ENCODE measurements at regions not wholly inside any gene's neighbourhood (a gene's known extent, or its start where the extent isn't known, plus 50 kb on each side); places are given as distances from the start of the nearest gene placed in this dataset.

DNA sequence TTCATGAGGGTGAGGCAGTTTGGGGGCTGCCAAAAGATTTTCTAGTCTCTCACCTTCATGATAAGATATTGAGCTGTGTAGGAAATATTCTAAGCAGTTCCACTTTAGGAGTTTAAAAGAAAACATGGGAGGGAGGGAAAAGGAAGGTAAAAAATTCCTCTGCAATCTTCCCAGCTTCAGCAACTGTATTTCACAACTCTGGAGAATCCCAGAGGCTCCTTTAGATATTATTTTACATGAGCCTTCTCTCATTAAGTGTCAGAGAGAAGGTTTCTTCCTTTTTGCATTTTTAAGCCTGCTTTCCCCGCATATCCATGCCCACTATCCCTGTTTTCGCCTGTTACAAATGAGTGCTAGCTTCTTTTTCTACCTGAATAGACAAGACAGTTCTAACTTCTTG lies 289.4 kb downstream of the CHRM3 start:
- no peak for FAIRE-seq

DNA sequence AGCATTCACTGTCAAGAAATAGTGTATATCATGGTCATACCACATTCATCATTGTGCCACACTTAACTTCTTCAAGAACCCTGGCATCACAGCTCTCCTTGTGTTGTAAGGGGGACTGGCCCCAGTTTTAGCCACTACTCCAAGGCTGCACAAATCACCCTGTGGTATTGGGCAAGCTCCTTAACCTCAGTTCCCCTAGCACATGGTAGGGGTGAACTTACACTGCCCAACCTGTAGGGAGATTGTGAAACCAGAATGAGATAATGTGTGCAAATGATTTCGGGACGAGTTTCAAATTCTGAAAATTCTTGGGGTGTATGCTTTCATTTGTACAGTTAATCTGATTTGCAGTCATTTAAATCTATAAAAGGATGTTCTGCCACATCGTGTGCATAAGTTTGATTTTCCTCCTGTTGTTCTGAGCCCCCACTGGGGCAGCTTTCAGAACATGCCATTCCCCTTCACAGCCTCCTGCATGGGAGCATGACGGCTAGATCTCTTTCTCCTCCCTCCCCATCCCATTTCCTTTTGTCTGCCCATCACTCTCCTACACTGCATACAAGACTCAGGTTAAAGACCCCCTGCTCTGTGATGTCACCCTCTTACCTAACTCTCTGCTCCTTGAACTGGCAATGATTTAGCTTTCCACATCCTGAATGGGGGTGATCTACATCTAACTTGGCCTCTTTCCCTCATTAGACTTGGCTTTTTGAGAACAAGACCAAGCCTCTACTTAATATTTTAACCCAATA lies 290.3 kb downstream of the CHRM3 start:
- no peak for DNase-seq (ENCODE audit: low spot score in 2 of 2)
- no peak for FAIRE-seq

More for the DNA sequence above, 289.4 kb downstream of the CHRM3 start:
- DNase-seq (ENCODE audit: low spot score in 2 of 2) = no peak

DNA sequence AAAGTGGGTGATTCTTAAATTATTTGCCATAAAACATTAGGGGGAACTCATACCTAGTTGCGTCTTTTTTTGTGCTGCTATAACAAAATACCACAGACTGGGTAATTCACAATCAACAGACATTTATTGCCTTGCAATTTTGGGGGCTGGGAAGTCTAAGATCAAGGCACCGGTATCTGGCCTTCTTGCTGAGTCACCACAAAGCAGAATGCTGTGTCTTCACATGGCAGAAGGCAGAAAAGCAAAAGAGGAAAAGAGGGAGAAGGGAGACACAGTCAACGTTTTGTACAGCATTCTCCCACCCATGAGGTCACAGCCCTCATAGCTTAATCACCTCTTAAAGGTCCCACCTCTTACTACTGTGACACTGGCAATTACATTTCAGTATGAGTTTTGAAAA lies 291.0 kb downstream of the CHRM3 start:
- DNase-seq (ENCODE audit: low spot score in 2 of 2) (no peak), FAIRE-seq (no peak)

DNA sequence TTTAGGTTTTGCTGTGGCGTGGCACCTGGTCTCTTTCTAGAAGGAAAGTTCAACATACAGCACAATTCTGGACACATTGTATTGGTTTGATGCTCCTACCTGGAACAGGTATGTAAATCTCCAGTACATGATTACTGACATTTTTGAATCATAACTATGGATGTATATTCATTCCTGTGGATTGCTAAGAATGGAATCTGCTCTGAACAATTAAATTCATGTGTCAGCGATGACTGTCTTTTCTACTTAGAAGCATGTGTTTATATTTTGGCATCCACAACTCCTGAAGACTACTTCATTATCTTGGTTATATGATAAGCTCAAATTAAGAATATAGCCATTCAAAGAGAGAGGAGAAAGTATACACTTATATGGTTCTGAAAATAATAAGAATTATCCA lies 291.8 kb downstream of the CHRM3 start:
- DNase-seq (ENCODE audit: low spot score in 2 of 2) (no peak), FAIRE-seq (no peak)

DNA sequence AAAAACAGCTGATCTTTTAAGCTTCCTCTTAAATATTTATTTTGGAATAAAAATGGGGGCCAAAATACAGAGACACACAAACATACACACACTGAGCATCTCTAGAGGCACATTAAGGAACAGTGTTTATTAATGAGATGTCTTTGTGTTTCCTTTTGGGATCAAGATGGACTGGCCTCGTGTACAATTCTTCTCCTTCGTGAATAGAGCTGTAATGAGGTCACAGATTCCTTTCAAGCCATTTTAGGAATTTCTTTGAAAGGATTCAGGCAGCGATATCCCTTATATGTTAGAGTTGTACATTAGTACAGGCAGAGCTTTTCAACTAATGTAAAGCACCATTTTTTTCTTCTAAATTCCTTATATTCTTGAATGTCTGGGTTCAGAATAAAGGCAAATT lies 295.7 kb downstream of the CHRM3 start:
- FAIRE-seq (no peak), DNase-seq (ENCODE audit: low spot score in 2 of 2) (no peak)

DNA sequence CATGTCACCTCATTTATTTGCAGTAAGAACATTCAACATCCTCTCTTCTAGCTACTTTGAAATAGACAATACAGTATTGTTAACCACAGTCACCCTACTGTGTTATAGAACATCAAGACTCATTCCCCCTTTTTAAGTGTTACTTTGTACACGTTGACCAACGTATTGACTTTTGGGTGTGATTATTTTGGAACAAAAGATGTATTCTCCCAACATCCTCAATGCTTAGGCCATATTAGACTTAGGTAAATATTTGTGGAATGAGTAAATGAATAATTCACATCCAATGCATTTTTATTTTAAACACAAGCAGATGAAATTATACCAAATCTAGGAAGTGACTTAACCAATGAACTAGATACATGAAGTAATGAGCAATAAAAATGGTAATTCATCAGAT lies 296.6 kb downstream of the CHRM3 start:
- no peak for FAIRE-seq

DNA sequence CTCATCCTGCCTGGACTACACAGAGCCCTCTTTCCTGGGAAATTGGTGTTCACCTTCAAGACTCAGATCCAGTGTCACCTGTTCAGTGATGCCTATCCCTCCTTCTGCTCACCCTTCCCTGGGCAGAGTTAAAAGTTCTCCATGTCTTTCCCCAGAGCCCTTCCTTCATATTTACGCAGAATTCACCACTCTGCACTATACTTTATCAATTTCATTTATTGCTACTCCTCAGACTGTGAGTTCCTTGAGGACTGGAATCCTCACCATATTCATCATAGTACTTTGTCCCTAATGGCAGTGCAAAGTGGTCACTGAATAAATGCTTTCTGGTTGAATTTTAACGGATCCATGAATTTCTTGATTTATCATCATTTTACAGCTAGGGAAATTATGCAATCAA lies 300.0 kb downstream of the CHRM3 start:
- DNase-seq (ENCODE audit: low spot score in 2 of 2) (no peak), FAIRE-seq (no peak)

More for the DNA sequence above, 296.6 kb downstream of the CHRM3 start:
- DNase-seq (ENCODE audit: low spot score in 2 of 2) = no peak

DNA sequence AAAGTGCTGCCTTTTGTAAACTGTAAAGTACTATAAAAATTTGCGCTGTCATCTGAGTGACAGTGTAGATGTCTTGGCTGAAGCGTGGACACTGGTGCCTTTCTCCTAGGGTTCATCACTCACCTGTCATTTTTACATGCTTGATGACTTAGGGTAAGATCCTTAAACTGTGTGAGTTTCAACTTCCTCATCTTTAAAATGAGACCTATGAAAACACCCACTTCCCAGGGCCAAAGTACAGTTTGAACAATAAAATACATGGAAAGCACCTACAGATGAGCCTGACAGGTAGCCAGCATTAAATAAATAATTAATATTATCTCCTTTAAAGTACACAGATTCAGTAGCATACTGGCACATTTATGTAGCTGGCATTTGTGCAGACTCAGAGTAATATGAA lies 309.9 kb downstream of the CHRM3 start:
- FAIRE-seq (no peak), DNase-seq (ENCODE audit: low spot score in 2 of 2) (no peak)

DNA sequence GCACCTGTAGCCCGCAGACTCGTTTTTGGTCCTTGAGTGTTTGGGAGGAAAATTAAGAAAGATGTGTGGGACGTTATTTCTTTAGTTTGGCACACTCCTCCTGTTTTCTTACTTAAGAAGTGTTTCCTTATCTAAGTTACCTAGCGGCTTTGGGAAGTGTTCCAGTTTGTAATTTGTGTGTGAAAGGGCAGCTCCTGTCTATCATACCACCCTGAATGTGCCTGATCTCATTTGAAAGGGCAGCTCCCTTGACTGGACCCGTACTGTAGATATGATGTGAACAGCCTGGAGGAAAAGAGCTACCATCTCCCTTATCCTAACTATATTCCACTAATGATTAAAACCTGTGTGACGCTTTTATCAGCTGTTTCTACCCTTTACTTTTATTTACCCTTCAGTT lies 314.3 kb downstream of the CHRM3 start:
- DNase-seq (ENCODE audit: low spot score in 2 of 2) (no peak), FAIRE-seq (no peak)

DNA sequence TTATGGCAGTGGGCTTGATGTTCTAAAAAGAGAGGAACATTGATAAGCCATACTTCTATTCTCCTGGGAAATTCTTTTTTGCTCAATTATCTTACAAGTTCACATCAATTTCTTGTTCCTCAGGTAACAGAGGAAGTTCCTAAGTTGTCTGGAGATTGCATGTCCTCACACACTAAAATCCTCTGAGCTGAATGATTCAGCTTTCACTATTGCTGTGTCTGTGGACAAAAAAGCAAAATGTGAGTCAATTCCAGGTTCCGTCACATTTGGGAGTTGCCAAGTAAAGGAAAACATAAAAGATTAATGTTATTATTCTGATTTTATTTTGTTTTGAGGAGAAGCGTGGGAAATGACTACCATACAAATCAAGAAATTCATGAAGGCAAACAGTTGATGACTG lies 316.7 kb downstream of the CHRM3 start:
- FAIRE-seq (no peak), DNase-seq (ENCODE audit: low spot score in 2 of 2) (no peak)

DNA sequence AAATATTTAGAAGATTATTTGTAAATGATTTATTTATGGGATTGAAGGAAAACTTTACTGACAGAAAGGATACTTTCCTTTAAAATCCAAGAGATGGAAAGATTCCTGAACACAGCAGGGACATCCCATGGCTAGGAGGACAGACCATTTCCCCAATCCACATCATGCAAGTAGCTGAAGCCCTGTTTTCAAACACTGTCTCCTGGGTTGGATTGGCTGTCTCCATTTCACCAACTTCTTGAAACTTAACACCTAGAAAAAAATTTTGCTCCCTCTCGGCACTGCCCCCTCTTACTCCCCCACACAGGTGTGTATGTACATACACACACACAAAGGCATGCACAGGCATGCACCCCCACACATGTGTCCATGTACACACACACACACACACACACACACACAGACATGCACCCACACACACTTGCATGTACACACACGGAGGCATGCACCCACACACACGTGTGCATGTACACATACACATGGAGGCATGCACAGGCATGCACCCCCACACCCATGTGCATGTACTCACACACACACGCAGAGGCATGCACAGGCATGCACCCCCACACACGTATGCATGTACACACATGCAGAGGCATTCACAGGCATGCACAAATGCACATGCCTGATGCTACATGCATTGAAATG lies 320.0 kb downstream of the CHRM3 start:
- FAIRE-seq (no peak), DNase-seq (ENCODE audit: low spot score in 2 of 2) (no peak)

DNA sequence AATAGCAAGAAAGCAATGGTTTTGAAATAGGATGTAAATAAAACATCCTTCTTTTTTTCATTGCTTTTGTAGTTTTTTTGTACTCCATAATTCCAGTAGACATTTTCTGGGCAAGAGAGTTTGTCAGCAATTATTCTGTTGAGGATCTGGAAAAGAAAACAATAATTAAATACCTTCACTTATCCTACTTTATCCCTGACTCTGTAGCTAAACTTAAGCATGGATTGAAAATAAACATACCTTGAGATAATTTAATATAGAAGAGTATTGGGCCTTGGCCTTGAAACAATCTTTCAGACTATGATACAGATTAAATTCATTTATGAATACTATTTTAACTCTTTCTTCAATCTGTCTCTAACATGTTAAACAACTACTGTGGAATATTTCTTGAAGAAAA lies 321.2 kb downstream of the CHRM3 start:
- DNase-seq (ENCODE audit: low spot score in 2 of 2) (no peak), FAIRE-seq (no peak)

DNA sequence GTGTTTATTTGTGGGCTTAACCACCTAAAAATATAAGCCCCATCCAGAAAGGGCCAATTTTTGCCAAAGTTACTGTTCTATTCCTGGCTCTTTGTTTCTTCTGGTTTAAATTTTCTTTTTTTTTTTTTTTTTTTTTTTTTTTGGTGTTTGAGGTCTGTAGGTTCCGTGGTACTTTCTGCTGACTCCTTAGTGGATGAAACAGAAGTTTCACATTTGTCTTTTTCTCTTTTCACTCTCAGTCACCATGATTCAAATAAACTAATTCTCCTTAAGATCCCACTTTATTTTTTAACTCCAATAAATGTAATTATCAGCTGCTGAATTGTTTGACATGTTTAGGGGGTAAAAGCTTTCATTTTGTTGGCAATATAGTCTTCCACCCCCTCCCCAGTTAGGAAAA lies 322.3 kb downstream of the CHRM3 start:
- FAIRE-seq (no peak), DNase-seq (ENCODE audit: low spot score in 2 of 2) (no peak)

DNA sequence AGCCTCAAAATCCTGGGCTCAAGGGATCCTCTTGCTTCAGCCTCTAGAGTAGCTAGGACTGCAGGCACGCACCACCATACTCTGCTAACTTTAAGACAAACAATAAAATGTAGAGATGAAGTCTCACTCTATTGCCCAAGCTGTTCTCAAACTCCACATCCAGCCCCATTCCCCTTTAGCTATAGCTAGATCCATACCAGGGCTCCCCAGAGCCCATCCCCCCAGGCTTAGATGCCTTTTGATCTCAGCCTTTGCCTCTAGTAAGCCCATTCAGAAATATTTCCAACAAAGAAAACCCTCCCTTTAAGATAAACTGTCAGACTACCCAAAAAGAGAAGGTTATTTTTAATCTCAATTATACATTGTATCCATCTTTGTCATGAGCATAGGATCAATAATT lies 325.4 kb downstream of the CHRM3 start:
- DNase-seq (ENCODE audit: low spot score in 2 of 2) (no peak), FAIRE-seq (no peak)

DNA sequence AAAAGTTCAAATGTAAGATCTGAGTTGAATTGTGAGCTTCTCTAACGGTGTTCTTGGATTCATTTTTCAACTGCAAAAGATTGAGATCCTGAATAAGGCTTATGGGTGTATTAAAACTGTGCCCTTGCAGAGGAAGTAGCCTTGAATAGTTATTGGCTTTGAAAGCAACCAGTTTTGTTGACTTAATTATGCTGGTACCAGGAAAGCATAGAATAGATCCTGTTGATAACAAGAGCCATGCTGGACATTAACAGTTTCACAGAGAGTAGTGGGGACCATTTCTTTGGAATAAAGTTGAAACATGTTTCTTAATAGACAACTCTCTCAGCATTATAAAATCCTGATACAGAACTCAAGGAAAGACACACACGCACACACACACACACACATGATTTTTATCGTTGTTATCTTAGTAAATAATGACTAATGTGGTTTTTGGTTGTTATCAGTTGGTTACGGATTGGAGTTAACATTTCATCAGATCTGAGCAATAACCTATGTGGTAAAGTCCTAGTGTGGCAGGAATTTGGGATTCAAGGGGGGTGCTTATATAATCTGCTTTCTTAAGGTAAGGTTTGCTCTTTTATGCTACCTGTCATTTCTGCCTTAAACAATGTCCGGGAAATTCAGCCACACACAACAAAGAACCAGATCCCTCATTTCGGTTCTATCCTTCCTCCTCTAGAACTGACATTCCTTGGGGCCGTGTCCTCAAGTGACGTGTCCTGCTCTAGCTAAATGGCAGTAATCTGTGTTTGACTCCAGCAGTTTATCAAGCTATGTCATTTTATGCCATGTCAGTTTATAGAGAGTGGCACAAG lies 330.9 kb downstream of the CHRM3 start:
- no peak for DNase-seq (ENCODE audit: low spot score in 2 of 2)
- no peak for FAIRE-seq

DNA sequence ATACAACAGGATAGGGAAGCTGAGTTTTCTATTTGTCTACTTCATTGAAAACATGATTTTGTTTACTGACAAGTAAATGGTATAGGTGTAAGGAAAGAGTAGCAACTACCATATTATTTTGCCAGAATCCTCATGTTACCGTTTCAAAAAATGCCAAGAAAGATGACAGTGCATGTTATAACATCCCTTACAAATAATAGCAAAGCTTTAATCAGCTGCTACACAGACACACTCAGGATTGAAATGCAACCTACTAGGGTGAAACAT lies 331.5 kb downstream of the CHRM3 start:
- FAIRE-seq (no peak), DNase-seq (ENCODE audit: low spot score in 2 of 2) (no peak)

DNA sequence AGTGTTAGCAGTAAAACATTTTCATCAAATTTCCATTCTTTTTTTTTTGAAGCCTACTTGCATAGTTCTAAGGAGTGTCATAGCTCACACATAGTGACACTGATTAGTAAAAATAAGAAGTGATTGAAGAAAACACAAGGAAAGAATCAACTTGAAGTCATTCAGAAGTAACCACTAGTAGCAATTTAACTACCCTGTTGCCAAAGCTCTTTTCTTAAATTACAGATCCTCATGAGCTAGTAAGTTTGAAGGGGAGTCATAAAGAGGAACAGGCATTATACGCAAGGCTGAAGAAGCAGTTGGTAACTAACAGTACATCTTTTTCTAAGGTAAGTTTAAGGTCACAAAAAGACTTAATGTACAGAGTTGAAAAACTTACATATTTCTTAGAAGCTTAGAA lies 332.2 kb downstream of the CHRM3 start:
- FAIRE-seq (no peak), DNase-seq (ENCODE audit: low spot score in 2 of 2) (no peak)

DNA sequence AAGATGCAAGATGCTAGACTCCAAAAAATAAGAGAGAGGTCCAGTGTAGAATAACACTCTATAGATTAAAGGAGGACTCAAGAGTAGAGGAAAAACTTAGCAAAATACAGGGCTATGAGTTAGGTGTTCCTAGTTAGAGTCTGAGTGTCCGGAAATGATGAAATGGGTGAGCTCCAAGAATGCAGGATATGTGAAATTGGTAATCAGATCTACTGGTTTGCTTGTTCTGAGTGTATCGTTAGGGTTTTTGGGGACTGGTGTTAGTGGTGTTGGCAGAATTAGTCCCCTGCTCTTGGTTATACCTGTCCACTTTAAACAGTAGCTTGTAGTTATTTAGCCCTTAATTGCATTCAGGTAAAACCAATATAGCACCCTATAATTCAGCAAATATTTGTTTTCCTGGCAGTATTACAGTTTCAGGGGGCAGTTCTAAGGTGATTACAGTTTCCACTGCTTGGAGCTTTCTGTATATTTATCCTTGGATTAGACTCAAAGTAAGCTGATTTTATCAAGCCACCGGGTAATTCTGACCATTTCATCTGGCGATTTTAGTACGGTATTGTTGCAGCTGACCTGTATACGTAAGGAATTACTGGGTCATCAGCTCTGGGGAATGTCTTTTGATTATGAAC lies 332.7 kb downstream of the CHRM3 start:
- FAIRE-seq = no peak
- DNase-seq (ENCODE audit: low spot score in 2 of 2) = no peak

DNA sequence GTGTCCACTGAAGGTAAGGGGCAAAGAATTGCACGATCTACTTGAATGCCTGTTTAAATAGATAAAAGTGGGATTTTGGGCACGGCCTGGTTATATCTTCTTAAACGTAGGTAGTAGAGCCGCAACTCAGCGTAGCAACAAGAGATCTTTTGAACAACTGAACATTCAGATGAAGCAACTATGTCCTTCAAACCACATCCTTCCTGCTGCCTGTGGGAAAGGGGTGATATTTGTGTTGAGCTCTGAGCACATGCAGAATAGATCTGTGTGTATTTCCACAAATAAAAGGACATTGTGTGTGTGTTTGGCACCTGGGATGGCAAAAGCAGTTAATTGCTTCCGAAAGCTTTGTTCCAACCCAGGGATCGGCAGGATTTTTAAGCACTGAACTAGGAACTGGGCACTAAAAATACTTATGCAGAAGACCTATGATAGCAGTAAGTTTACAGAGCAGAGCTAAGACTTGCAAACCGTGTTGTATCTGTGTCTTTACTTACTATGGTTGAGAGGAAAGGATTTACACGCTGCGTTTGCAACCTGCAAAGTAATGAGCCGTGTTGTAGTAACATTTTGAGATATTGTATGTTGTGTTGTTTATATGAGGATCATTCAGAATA lies 333.4 kb downstream of the CHRM3 start:
- DNase-seq (ENCODE audit: low spot score in 2 of 2) = no peak
- FAIRE-seq = no peak

DNA sequence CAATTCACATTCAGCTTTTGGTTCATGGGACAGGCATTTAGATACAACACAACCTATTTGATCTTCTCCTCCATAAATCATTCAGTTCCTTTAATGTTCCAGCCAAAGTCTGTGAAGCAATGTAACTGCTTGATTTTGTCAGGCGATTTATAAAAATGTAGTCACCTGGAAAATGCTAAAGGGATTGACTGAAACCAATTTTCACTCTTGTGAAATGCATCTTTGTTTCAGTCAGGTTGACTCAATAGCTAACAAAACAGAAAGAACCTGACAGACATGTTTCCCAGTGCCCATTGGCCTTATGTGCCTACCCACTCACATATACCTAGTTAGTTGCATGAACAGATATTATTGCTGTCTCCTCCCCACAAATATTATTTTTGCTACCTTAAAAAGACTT lies 335.7 kb downstream of the CHRM3 start:
- no peak for FAIRE-seq
- no peak for DNase-seq (ENCODE audit: low spot score in 2 of 2)

DNA sequence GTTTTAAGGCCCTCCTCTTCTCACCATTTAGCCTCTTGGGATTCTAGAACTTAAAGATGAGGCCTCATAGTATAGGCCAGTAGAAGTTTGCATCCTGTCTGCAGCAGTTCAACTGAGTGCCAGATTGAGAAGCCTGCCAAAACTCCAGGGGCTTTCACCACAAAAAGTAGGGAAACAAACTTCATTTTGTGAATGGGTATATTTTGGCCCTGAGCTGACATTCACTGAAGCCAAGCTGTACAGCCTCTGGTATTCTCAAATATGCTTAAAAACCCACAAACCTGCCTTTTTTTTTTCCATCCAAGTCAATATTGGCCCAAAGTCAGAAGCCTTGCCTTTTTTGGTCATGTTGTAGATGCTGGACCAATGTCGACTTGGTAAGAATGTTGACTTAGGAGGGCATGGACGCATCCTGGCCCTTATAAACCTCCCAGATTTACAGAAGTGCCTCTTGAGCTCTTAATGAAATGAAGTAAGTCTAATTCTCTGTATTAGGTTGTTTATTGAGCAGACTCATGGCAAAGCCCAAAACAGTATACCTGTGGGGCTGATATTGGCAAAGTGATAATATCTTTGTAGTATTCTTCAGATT lies 337.5 kb downstream of the CHRM3 start:
- FAIRE-seq = no peak

More for the DNA sequence above, 337.5 kb downstream of the CHRM3 start:
- no peak for DNase-seq (ENCODE audit: low spot score in 2 of 2)

Data from frontal cortex (tissue), 3 donors.